ENCODE measurements at regions not wholly inside any gene's neighbourhood (a gene's known extent, or its start where the extent isn't known, plus 50 kb on each side); places are given as distances from the start of the nearest gene placed in this dataset.

DNA sequence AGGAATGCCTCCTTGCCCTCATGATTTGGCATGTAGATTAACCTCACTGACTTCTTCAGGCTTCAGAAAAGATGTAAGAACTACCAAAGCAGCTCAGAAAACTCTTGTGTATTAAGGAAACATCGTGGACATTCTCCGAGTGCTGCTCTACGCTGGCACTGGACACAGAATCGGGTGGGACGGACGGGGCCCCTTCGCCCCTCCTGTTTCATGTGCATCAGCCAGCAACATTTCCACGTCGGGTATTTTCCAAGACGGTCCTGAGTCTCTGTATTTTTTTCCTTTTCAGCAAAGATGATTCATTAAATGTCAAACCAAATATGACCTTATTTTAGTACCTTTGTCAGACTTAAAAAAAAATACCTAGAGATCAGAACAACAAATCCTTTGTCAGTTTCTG, 583.6 kb downstream of the CCDC171 start:
- Histone ChIP-seq H3K36me3 (ENCODE audit: control insufficient read depth, insufficient read depth, low read length) (no peaks in the 10 kb centered on the region), H3K4me1 (no peaks in the 10 kb centered on the region), H3K9me3 (no peaks in the 10 kb centered on the region), H3K27me3 (replicated peaks; ENCODE audit: control insufficient read depth, insufficient read depth, low read length) (no peaks in the 10 kb centered on the region), H3K4me3 (ENCODE audit: low read depth, low read length) (no peak overlapping the region)
- Mint-ChIP-seq H3K4me3 (ENCODE audit: unreplicated experiment) (no peak overlapping the region), H3K9me3 (ENCODE audit: unreplicated experiment) (no peaks in the 10 kb centered on the region), H3K4me1 (ENCODE audit: low read depth, unreplicated experiment) (no peaks in the 10 kb centered on the region), H3K27me3 (ENCODE audit: insufficient read depth, unreplicated experiment) (no peaks in the 10 kb centered on the region), H3K36me3 (ENCODE audit: insufficient read depth, unreplicated experiment) (peaks cover 5% of the 10 kb centered on the region), H3K27ac (ENCODE audit: unreplicated experiment) (no peak overlapping the region)
- POLR2A ChIA-PET = no interaction called here
- no peak for DNase-seq
- CTCF ChIA-PET = no interaction called here
- TF ChIP-seq, protein P1, sequence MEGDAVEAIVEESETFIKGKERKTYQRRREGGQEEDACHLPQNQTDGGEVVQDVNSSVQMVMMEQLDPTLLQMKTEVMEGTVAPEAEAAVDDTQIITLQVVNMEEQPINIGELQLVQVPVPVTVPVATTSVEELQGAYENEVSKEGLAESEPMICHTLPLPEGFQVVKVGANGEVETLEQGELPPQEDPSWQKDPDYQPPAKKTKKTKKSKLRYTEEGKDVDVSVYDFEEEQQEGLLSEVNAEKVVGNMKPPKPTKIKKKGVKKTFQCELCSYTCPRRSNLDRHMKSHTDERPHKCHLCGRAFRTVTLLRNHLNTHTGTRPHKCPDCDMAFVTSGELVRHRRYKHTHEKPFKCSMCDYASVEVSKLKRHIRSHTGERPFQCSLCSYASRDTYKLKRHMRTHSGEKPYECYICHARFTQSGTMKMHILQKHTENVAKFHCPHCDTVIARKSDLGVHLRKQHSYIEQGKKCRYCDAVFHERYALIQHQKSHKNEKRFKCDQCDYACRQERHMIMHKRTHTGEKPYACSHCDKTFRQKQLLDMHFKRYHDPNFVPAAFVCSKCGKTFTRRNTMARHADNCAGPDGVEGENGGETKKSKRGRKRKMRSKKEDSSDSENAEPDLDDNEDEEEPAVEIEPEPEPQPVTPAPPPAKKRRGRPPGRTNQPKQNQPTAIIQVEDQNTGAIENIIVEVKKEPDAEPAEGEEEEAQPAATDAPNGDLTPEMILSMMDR (IDR thresholded peaks at IDR 0.05; ENCODE audit: insufficient read depth in 1 of 2, low read depth in 1 of 2, low read length in 1 of 2, severe bottlenecking in 1 of 2, unreplicated experiment in 1 of 2) = no peak
- intact Hi-C loops (cut with micrococcal nuclease; ENCODE audit: unreplicated experiment) = loop anchor here (10.0 kb wide), 1 partner anchor 262 kb away; no protein-coding TSS in a partner anchor
- no TSS peak for BruUV-seq (replicated peaks)

DNA sequence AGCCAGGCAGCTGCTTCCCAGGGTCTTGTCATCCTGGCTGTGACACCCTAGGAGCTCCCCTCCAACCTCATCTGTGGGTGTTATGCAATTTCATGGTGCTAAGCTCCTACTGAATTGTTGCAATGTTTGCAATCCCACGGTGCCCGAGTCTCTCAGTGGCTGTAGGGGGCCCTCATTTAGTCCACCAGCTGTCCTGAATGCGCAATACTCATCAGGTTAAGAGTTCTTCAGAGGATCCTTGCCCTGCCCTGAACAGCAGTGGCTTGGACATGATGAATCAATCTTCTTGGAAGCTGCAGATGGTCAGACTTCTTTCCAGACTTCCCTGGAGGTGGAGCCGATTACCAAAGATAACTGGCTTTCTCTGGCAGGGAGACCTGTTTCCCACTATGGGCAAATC, 584.1 kb downstream of the CCDC171 start:
- CTCF ChIA-PET = no interaction called here
- no peak for DNase-seq
- H3K9me3 ChIP-seq = no peaks in the 10 kb centered on the region
- POLR2A ChIA-PET = no interaction called here
- H3K36me3 Mint-ChIP-seq (ENCODE audit: insufficient read depth, unreplicated experiment) = no peaks in the 10 kb centered on the region
- BruUV-seq (replicated peaks) = no TSS peak
- TF ChIP-seq, protein P1 (IDR thresholded peaks at IDR 0.05; ENCODE audit: insufficient read depth in 1 of 2, low read depth in 1 of 2, low read length in 1 of 2, severe bottlenecking in 1 of 2, unreplicated experiment in 1 of 2) = no peak
- no peaks in the 10 kb centered on the region for H3K4me1 ChIP-seq
- H3K4me3 Mint-ChIP-seq (ENCODE audit: unreplicated experiment) = no peak overlapping the region
- H3K4me3 ChIP-seq (ENCODE audit: low read depth, low read length) = no peak overlapping the region
- no peak overlapping the region for H3K27ac Mint-ChIP-seq (ENCODE audit: unreplicated experiment)
- H3K4me1 Mint-ChIP-seq (ENCODE audit: low read depth, unreplicated experiment) = no peaks in the 10 kb centered on the region
- no peaks in the 10 kb centered on the region for H3K27me3 ChIP-seq (replicated peaks; ENCODE audit: control insufficient read depth, insufficient read depth, low read length)
- H3K36me3 ChIP-seq (ENCODE audit: control insufficient read depth, insufficient read depth, low read length) = no peaks in the 10 kb centered on the region
- intact Hi-C loops (cut with micrococcal nuclease; ENCODE audit: unreplicated experiment) = loop anchor here (10.0 kb wide), 1 partner anchor 262 kb away; no protein-coding TSS in a partner anchor
- H3K9me3 Mint-ChIP-seq (ENCODE audit: unreplicated experiment) = no peaks in the 10 kb centered on the region
- H3K27me3 Mint-ChIP-seq (ENCODE audit: insufficient read depth, unreplicated experiment) = no peaks in the 10 kb centered on the region

DNA sequence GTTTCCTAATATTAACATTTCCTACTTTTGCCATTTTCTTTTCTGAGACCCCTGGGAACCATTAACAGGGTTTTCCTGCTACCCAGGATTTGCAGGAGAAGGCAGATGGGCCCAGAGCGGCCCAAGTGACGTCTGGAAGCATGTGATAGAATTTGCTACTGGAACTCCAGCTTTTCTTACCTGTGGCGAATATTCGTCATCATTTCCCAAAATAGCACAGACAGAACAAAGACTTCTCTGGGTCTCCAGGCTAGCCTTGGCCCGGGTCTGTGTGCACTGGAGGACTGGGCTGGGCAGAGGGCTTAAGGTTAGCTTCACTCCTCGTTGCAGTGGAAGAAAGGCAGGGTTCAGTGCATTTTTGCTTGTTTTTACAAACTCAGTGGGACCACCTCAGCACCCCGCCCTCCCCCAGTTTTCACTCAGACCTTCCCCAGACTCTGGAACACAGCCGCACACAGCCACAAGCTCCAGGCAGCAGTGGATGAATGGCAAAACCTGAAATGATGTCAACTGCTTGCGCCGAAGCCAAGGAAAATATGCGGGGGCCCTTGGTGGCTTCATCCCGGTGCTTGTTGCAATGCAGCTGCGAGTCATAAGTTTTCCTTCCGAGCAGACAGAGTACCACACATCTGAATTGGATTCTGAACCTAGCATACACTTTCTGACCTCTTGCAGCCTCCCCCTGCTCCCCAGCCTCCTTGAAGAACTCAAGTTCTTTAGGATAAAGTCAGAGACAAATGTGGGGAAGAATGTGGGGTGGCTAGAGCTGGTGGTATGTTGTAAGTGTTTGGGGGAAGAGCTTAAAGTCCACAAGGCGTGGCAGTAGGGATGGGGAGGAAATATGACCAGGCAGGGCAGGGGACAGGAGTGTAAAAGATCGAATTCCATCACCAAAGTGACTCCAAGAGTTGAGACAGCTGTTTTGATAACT, 586.0 kb downstream of the CCDC171 start:
- Histone ChIP-seq H3K36me3 (ENCODE audit: control insufficient read depth, insufficient read depth, low read length) (no peaks in the 10 kb centered on the region), H3K27me3 (replicated peaks; ENCODE audit: control insufficient read depth, insufficient read depth, low read length) (no peaks in the 10 kb centered on the region), H3K4me3 (ENCODE audit: low read depth, low read length) (no peak overlapping the region), H3K4me1 (no peaks in the 10 kb centered on the region), H3K9me3 (no peaks in the 10 kb centered on the region)
- Mint-ChIP-seq H3K27ac (ENCODE audit: unreplicated experiment) (no peak overlapping the region), H3K36me3 (ENCODE audit: insufficient read depth, unreplicated experiment) (no peaks in the 10 kb centered on the region), H3K9me3 (ENCODE audit: unreplicated experiment) (no peaks in the 10 kb centered on the region), H3K27me3 (ENCODE audit: insufficient read depth, unreplicated experiment) (no peaks in the 10 kb centered on the region), H3K4me3 (ENCODE audit: unreplicated experiment) (no peak overlapping the region), H3K4me1 (ENCODE audit: low read depth, unreplicated experiment) (no peaks in the 10 kb centered on the region)
- no TSS peak for BruUV-seq (replicated peaks)
- ChIA-PET CTCF (no interaction called here), POLR2A (no interaction called here)
- intact Hi-C loops (cut with micrococcal nuclease; ENCODE audit: unreplicated experiment) = loop anchor here (10.0 kb wide), 1 partner anchor 264 kb away; no protein-coding TSS in a partner anchor
- TF ChIP-seq, protein P1 (IDR thresholded peaks at IDR 0.05; ENCODE audit: insufficient read depth in 1 of 2, low read depth in 1 of 2, low read length in 1 of 2, severe bottlenecking in 1 of 2, unreplicated experiment in 1 of 2) = no peak
- no peak for DNase-seq

All from Caco-2 (cell line).